AG04450 (cell line): ENCODE measurements at regions not wholly inside any gene's neighbourhood (a gene's known extent, or its start where the extent isn't known, plus 50 kb on each side); places are given as distances from the start of the nearest gene placed in this dataset.

Experiments
- CTCF ChIA-PET: fragments of 300-600, 350-600 bp; formaldehyde crosslinking; extraction: SDS; loops from one replicate; lab custom pipeline; 2022; ENCODE audit warnings: antibody characterized with exemption, inconsistent platforms; lab: Charles Lee
- POLR2A ChIA-PET: fragments of 350-600 bp; formaldehyde crosslinking; extraction: SDS; loops from one replicate; lab custom pipeline; 2021; ENCODE audit warnings: antibody characterized with exemption, inconsistent platforms; lab: Yijun Ruan, JAX
- DNase-seq: peaks from one replicate; pipeline ENCODE4 v3.0.0-alpha.2; 2011; ENCODE audit warnings: low read depth, low spot score
- H3K27ac ChIP-seq: one replicate; pipeline ENCODE4 v1.5.1; 2012; ENCODE audit warnings: low read depth, low read length, control low read depth
- H3K27me3 ChIP-seq: one replicate; pipeline ENCODE4 v1.6.0; 2012; ENCODE audit warnings: low read length; ENCODE audit not compliant: control insufficient read depth, insufficient read depth
- H3K4me3 ChIP-seq: 2 replicates; pipeline ENCODE4 v1.5.1; 2011; ENCODE audit warnings: mild to moderate bottlenecking, low read depth, low read length, control low read depth
- H3K9me3 ChIP-seq: 2 replicates; pipeline ENCODE4 v1.5.1; 2012; ENCODE audit warnings: low read length; ENCODE audit not compliant: control insufficient read depth, insufficient read depth
- TF ChIP-seq, protein P1 (sequence below): IDR thresholded peaks from 2 replicates; pipeline ENCODE4 v1.5.1; 2011; ENCODE audit warnings: low read depth, low read length, control low read depth, inconsistent platforms

DNA sequence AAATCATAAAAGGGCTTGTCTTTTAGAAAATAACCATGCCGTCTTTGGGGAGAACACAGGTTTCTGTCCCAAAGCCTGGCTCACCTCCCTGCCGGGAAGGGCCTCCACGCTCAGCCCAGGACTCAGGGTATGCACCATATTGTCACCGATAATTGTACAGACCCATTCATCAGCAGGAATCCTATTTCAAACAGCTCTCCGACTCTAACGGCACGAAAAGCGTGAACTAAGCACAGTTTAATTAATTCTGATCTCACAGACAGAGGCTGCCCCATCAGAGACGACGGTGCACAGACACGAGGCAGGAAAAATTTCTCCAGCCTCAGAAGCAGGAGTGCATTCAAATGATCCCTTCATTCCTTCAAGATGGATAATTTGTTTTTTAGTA, 276.2 kb downstream of the MYCN start:
- H3K4me3 ChIP-seq: no peak overlapping the region
- ChIA-PET CTCF (no interaction called here), POLR2A (no interaction called here)
- peaks cover 47% of the 10 kb centered on the region for H3K9me3 ChIP-seq
- no peak for DNase-seq
- TF ChIP-seq, protein P1, sequence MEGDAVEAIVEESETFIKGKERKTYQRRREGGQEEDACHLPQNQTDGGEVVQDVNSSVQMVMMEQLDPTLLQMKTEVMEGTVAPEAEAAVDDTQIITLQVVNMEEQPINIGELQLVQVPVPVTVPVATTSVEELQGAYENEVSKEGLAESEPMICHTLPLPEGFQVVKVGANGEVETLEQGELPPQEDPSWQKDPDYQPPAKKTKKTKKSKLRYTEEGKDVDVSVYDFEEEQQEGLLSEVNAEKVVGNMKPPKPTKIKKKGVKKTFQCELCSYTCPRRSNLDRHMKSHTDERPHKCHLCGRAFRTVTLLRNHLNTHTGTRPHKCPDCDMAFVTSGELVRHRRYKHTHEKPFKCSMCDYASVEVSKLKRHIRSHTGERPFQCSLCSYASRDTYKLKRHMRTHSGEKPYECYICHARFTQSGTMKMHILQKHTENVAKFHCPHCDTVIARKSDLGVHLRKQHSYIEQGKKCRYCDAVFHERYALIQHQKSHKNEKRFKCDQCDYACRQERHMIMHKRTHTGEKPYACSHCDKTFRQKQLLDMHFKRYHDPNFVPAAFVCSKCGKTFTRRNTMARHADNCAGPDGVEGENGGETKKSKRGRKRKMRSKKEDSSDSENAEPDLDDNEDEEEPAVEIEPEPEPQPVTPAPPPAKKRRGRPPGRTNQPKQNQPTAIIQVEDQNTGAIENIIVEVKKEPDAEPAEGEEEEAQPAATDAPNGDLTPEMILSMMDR: no peak
- no peak overlapping the region for H3K27ac ChIP-seq
- H3K27me3 ChIP-seq: no peaks in the 10 kb centered on the region

DNA sequence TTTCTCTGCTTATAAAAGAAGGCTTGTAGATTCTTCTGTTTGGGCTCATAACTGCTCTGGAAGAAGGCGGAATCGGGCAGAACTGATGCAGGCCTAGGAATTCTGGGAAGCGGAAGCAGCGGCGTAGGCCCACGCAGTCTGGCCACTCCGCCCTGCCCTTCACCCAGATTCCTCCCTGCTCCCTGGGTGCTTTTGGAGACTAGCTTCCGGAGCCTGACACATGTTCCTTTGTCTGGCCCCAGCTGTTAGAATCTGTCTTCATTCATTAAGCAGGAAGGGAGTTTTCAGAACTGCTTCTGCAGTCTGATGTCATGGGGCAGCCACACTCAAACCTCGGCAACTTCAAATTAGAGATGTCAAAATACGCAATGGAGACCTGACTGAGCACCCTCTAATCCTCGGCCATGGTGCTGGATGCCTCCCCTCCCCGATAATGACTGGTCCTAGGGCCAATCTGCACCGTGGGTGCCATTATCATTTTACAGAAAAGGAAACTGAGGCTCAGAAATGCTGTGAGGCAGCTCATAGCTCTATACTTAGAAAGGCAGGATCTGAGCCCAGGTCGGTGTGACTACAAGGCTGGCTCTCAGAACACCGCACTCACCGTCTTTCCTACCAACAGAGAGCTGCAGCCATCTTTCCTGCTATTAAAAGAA, 275.7 kb downstream of the MYCN start:
- Histone ChIP-seq H3K4me3 (no peak overlapping the region), H3K9me3 (peaks cover 42% of the 10 kb centered on the region), H3K27ac (no peak overlapping the region), H3K27me3 (no peaks in the 10 kb centered on the region)
- POLR2A ChIA-PET: no interaction called here
- DNase-seq: no peak
- CTCF ChIA-PET: no interaction called here
- TF ChIP-seq, protein P1: no peak

DNA sequence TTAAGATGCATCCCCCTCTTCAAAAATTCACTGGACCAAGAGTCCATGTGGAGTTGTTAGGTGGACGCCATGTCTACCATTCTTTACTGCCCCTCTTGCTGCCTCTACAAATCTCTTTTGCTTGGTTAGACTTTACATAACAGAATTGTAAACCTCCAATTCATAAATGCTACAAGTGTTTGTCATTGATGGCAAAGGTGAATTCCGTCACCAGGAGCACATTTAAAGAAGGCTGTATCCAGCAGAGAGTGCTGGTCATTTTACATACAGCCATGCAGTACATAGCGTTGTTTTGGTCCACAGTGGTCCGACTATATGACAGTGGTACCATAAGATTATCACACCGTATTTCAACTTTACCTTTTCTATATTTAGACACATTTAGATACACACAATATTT, 274.5 kb downstream of the MYCN start:
- DNase-seq: no peak
- TF ChIP-seq, protein P1: no peak
- H3K27me3 ChIP-seq: no peaks in the 10 kb centered on the region
- POLR2A ChIA-PET: no interaction called here
- peaks cover 30% of the 10 kb centered on the region for H3K9me3 ChIP-seq
- no peak overlapping the region for H3K4me3 ChIP-seq
- no peak overlapping the region for H3K27ac ChIP-seq
- CTCF ChIA-PET: no interaction called here

DNA sequence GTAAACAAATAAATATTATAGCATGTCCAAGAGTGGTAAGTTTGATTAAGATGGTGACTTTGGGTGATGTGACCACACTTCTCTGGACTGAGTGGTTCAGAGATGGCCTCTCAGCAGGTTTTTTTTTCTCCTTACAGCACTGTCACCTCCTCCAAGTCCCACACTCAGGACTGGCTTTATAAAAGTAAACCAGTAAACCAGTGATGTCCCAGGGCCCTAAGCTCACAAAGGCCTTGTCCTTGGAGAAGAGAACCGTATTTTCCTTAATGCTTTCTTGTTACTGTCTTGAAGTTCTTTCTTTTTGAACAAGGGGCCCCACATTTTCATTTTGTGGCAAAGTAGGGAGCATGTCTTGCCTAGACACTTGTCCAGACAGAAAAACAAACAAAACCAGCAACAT, 274.0 kb downstream of the MYCN start:
- Histone ChIP-seq H3K9me3 (peaks cover 26% of the 10 kb centered on the region), H3K27ac (no peak overlapping the region), H3K4me3 (no peak overlapping the region), H3K27me3 (no peaks in the 10 kb centered on the region)
- CTCF ChIA-PET: no interaction called here
- TF ChIP-seq, protein P1: no peak
- DNase-seq: no peak
- POLR2A ChIA-PET: no interaction called here

DNA sequence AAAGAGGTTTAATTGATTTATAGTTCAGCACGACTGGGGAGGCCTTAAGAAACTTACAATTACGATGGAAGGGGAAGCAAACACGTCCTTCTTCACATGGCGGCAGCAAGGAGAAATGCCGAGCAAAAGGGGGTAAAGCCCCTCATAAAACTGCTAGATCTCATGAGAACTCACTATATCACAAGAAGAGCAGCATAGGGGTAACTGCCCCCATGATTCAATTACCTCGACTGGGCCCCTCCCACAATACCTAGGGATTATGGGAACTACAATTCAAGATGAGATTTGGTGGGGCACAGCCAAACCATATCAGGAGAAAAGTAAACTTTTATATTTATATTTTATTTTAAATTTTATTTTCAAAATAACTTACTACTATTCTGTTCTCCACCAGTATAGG, 272.0 kb downstream of the MYCN start:
- DNase-seq: no peak
- H3K27ac ChIP-seq: no peak overlapping the region
- H3K9me3 ChIP-seq: peaks cover 15% of the 10 kb centered on the region
- CTCF ChIA-PET: no interaction called here
- no peaks in the 10 kb centered on the region for H3K27me3 ChIP-seq
- TF ChIP-seq, protein P1: no peak
- POLR2A ChIA-PET: no interaction called here
- H3K4me3 ChIP-seq: no peak overlapping the region
